Hepatic stellate cell (primary cell): ENCODE measurements at regions not wholly inside any gene's neighbourhood (a gene's known extent, or its start where the extent isn't known, plus 50 kb on each side); places are given as distances from the start of the nearest gene placed in this dataset.
"Not testable (repeated sequence)": the region's sequence is repeated elsewhere in the genome, so short reads cannot be mapped to it uniquely, and the experiment has no call there.

ENCODE experiments used
- DNase-seq: peaks from one replicate; pipeline ENCODE4 v3.0.0; 2011; ENCODE audit warnings: low spot score

DNA sequence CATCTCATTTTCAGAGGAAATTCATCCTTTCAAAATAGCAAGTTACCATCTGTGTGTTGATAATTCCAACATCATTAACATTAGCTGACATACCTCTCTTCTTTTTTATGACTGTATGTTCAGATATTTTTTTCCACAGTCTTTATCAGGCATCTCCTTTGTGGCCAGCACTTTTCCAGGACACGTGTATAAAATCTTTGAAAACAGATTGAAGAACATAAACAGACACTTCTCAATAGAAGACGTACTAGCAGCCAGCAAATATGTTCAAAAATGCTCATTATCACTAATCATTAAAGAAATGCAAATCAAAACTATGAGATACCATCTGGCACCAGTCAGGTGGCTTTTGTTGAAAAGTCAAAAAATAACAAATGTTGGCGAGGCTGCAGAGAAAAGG, 734.3 kb downstream of the SEMA5A start:
- DNase-seq = no peak

DNA sequence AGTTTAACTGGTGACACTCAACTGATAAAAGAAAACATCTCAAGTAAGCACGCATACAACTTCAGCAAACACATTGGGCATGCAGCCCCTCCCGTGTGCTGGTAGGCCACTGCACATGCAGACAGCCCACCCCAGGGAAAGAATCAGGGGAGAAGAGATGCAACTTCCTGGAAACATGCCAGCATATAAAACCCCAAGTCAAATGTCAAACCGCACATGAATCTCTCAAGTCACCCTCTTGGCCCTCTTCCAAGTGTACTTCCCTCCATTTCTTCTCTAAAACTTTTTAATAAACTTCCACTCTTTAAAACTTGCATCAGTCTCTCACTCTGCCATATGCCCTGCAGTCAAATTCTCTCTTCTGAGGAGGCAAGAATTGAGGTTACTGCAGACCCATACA, 732.7 kb downstream of the SEMA5A start:
- no peak for DNase-seq

DNA sequence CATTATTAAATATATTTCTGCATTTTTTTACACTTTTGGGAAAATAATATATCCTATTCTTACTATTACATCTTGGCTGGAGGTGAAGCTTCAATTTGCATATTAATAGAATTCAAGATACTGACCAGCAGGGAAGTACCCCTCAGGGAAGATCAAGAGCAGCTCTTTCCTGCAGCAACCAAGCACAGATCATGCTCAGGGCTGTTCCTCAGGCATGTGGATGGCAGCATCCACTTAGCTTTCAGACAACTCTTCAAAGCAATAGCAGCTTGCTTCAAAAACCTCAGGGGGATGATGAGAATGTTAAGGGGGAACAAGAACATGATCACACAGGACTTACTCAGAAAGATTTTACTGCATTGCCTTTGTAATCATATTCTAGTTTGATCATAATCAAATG, 731.8 kb downstream of the SEMA5A start:
- no peak for DNase-seq

DNA sequence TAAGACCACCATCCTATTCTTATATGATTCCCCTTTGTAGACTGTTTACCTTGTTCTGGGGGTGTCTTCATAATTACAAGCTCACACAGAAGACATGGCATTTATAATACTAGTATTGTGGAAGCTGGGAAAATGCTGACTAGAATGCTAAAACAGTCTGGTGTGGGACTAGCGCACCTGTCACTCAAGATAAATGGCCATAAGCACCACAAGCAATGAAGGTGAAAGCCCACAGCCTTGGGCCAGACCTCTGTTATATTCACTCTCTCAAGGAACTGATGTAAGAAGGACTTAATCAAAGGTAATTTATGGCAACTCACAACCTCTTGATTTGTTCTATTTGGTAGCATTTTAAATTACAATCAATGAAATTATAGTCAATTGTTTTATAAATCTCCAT, 721.5 kb downstream of the SEMA5A start:
- DNase-seq = no peak

DNA sequence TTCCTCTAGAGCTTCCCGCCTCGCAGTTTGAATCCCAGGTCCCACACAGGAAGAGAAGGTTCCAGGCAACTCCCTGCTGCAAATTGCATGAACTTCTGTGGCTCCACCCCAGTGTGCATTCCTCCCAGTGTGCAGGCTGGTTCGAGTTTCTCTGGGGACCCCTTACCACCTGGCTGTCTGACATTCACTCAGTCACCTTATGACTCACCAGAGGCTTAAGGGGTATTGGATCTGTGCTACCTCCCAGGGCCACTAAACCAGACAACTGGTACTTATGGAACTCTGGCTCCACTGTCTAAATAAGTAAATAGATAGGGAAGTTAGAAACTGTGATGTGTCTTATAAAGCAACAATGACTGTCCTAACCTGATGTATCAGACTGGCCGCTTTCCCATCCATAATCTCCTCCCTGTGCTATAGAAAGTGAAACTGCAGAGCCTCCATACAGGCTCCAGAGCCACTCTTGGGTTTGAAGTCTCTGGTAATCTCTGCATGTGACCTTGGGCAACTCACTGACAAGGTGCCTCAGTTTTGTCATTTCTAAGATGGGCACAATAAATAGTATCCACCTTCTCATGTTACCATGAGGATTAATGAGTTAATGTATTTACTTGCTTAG, 720.6 kb downstream of the SEMA5A start:
- DNase-seq = no peak

DNA sequence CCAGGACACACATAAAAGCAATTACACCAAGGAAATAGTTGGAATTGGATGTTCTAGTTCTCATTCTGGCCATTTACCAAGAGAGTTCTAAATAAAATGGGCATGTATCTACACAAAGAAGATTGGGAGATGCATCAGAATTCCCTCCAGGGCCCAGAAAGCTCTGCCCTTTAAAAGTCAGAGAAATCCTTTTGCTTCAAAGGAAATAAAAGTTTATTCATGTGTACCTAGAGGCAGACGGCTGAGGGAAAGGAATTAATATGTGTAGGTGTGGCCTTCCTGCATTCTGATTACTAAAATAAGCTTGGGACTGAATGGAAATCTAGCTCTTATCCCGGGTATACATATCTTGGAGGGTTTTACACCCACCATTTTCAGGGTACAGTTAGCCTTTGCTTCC, 719.4 kb downstream of the SEMA5A start:
- no peak for DNase-seq

DNA sequence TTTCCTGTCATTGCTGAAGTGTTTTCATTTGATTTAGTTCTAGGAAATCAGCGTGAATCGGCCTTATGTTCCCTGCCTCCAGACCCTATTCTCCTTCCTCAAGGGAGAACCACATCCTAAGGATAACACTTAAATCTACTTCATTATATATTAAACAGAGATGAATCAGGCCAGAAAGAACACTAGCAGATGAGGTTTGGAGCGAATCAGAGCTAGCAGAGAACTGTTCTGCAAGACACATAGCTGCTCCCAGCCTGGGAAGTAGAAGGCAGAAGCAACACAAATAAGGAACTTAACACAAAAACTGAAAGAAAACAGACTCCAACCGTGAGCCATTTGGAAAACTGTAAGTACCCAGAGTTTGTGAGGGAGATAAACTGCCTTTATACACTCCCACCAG, 718.2 kb downstream of the SEMA5A start:
- no peak for DNase-seq

DNA sequence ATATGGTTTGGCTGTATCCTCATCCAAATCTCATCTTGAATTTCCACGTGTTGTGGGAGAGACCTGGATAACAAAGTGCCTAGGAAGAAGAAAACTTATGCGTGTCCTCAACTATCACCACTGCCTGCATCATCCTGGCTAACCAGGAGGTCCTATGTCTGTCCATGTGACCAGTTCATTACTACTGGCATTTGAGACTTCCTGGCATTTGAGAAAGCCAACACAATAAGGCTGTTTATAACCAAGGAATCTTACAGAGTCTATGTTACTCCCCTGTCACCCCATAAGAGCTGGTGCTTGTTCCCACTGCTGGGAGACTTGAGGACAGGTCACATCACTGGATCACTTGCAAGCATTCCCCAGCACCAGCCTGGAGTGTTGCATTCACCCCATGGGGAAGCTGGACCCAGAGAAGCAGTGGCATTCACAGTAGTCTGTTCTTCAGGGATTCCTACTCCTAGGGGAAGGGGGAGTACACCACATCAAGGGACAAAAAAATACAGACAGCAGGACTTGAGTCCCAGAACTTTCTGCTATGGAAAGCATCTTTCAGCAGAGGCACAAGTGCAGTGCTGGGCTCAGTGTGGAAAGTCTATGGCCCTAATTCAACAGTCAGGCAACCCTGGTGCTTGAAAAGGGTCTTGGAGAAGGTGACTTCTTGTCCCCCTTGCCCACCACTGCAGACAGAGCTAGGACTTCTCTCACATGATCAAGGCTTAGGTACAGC, 717.1 kb downstream of the SEMA5A start:
- no peak for DNase-seq

DNA sequence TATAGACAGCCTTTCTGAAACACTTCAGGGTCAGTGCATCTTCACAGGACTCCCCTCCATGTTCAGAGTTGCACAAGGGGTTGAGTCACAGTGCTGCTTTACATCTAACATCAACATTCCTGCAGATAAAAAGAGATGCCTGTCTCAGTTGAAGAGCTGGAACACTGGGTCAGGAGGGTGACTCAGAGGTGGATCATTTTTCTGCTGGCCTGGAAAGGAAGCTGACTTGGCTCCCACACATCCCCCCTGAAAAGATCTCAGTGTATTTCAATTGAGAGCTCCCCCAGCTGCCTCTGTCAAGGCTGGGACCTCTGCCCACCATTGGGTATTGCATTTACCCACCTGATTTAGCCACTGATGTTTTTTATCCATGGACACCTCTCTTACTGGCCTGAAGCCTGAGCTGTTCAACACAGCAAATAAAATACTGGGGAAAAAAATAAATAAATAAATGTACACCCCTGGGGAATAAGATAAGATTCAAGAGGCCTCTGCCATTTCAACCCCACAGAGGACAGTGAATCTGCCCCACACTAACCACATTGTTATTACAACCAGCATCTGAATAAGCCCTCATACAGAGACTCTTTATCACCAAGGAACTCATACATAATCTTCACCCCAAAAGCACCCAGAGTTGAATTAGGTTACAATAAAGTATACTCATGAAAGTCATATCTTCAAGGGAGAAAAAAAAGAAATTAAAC, 716.4 kb downstream of the SEMA5A start:
- peak; percentile 79 for DNase-seq

DNA sequence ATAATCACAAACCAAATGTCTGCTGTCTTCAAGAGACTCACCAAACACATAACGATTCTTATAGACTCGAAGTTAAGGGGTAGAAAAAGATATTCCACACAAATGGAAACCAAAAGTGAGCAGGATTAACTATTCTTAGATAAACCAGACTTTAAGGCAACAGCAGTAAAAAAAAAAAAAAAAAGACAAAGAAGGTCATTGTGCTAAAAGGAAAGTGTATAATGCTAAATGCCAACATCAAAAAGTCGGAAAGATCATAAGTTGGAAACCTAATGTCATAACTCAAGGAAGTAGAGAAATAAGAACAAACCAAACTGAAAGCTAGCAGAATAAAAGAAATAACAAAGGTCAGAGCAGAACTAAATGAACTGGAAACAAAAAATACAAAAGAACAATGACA, 714.6 kb downstream of the SEMA5A start:
- no peak for DNase-seq

DNA sequence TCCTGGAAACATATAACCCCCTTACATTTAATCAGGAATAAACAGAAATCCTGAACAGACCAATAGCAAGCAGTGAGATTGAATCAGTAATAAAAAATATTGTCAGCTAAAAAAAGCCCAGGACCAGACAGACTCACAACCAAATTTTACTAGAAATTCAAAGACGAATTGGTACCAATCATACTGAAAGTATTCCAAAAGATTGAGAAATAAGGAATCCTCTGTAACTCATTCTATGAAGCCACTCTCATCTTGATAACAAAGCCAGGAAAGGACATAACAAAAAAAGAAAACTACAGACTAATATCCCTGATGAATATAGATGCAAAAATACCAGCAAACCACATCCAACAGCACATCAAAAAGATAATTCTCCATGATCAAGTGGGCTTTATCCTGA, 714.0 kb downstream of the SEMA5A start:
- no peak for DNase-seq

DNA sequence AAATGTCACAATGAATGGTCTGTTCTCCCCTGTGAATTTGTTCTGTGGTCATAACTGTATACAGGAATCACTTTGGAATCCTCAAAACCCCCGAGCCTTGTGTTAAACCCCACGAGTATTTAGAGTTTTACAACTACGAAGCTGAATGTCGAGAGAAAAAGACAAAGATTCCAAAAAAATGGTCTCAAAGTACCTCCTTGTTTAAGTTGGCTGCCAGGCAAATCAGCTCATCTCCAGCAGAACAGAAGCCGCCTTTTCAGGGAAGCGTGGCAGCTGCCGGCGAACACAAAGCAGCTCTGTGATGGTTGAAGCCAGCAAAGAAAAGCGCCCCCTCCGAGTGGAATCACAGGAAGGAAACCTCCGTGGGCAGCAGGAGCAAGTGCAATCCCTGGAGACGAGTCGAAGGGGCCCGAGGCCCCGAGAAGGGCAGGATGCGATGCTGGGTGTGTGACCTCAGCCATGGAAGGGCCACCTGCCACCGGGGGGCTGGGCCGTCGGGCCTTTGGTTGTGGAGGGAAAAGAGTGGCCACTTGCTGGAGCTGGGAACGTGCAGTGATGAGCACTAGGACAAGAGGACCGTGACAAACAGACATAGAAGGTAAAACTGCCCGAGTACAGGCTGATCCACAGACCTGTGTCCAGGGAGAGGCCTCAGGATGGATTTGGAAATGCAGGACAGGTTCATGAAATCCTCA, 706.4 kb downstream of the SEMA5A start:
- DNase-seq = no peak

DNA sequence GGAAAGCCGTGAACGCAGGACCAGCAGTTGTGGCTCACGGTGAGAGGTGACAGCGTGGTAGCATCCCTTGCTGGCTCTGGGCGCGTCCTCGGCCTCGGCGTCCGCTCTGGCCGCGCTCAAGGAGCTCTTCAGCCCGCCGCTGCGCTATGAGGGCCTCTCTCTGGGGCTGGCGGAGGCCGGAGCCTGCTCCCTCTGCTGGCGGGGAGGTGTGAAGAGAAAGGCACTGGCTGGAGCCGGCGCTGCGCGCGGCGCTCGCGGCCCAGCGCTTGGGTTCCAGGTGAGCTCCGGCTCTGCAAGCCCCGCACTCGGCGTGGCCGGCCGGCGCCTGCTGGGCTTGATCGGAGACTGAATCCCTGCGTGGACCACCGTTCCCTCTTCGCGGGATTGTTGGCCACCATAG, 705.6 kb downstream of the SEMA5A start:
- no peak for DNase-seq

DNA sequence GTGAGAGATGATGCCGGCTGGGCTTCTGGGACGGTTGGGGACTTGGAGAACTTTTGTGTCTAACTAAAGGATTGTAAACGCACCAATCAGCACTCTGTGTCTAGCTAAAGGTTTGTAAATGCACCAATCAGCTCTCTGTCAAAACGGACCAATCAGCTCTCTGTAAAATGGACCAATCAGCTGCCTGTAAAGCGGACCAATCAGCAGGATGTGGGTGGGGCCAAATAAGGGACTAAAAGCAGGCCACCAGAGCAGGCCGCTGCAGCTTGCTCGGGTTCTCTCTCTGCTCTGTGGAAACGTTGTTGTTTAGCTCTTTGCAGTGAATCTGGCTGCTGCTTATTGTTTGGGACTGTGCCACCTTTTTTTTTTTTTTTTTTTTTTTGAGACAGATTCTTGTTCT, 705.1 kb downstream of the SEMA5A start:
- not testable (repeated sequence) for DNase-seq

DNA sequence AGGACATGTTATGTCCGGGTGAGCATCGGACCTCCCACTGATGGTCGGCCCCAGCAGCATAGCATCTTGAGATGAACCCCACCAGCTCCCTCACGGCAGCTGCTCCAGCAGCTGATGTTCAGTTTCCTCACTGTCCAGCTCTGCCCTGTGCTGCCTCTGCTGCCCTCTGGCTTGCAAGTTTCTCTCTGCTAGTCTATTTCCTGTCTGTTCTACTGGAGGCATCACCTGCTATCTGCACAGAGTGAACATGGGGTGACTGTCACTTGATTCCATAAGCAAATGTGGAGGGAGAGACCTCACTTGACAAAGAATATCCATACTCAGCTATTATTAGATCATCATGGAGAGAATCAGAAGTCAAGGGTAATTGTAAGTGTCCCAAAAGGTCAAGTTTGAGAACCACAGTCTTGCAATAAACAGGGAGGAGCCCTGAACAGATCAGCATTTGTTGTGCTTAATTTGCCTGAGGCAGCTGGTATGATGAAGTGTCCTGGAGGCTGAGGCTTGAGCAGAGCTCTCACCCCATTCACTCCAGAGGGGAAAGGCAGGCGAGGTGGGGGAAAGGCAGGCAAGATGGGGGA, 702.8 kb downstream of the SEMA5A start:
- DNase-seq = peak; percentile 47

DNA sequence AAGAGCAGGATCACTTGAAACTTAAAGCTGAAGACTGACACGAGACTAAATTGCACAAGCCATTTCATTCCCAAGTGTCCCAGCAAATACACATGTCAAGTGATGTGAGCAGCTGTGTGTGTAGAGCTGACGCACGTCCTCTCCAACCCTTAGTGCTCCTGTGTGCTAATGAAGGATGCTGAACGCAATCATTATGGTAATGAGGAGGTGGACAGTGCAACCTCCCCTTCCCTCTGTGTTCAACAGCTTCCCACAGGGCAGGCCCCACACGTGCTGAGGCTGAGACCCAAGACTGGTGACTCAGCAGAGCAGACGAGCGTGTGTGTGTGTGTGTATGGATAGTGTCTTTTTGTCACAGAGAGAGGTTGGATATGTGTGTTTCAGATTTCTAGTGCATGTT, 702.1 kb downstream of the SEMA5A start:
- DNase-seq = no peak

DNA sequence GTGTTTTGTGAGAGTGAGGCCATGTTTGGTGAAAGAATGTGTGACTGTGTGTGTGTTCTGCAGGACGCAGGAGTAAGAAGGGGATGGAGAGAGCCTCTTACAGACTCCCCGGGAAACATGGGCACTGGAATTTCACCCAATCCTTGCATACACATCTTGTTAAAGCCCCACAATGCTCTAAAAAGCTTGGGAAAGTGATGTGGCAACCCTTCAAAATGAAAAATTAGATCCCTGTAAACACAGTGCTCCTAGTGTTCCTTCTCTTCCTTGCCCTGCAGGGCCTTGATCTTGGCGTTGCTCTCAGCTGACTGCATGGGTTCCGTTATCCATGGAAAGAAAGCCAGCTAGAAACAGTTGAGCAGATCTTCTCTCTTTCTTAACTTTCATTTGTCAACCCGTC, 701.7 kb downstream of the SEMA5A start:
- DNase-seq = no peak

DNA sequence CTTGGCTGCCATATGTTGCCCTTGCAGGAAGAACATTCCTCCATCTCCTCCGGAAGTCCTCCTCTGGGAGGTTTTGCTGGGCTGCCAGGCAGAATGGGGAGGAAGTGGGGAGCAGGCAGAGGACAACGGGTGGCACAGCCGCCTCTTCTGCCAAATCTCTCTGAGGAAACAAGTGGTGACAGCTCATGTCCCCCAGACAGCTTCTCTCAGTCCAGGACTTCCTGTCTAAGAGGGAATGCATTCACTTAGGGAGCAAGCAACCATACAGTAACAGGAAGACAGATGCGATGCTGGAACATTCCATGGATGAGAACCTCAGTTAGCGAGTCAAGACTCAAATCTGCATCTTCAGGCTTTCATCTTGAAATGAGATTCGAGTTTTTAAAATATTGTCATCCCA, 701.0 kb downstream of the SEMA5A start:
- DNase-seq = no peak

DNA sequence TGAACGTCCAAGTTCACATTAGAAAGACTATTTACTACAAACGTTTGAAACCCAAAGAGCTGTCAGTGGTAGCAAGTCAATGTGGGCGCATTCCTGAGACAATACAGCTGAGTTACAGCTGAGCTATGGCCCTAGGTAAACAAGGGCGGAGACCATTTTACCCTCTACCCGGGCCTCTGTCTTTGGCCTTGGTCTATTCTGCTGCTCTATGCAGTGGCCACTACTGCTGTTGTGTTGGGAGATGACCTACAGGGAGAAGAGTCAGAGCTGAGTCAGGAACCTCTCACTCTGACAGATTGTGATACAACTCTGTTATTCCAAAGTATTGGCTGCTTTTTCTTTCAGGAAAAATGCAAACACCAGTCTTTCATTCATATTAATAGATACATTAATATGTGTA, 700.6 kb downstream of the SEMA5A start:
- DNase-seq = peak; percentile 50

DNA sequence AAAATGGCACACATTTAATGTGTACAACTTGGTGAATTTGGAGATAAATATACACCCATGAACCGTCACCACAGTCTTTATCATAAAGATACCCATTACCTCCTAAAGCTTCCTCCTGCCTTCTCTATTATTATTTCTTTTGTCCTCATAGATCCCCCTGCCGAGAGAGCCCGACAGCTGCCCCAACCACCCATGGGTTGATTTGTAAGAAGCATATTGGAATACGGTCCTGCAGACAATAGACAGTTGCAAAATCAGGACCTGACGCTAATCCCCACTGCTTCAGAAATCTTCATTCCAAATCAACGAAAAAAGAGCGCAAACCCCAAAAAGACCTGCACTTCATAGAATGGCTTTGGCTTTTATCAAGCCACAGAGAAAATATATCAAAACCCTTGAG, 697.5 kb downstream of the SEMA5A start:
- no peak for DNase-seq

DNA sequence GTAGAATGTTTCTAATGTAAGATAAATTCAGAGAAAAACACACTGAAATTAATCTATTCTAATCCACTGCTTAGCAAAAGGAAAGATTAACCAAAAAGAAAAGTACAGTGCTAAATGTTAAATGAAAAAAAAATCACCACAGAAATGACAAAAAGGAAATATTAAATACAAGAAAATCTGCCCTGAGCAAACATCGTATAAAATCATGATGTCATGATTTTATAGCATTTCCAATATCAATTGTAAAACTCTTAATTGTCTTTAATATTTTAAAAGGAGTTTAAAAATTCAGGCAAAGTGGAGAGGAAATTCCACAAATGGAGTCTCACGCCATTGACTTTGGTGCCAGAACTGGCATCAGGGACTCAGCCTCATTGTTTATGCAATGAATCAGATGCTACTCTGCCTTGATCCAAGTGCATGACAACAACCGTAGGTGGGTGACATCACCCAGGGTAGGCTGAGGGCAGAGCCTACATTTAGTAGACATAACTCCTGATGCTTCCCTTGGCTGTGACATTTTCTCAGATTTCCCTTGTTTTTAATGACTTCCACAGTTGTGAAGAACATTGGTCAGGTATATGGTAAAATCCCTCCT, 696.8 kb downstream of the SEMA5A start:
- DNase-seq = peak; percentile 48

DNA sequence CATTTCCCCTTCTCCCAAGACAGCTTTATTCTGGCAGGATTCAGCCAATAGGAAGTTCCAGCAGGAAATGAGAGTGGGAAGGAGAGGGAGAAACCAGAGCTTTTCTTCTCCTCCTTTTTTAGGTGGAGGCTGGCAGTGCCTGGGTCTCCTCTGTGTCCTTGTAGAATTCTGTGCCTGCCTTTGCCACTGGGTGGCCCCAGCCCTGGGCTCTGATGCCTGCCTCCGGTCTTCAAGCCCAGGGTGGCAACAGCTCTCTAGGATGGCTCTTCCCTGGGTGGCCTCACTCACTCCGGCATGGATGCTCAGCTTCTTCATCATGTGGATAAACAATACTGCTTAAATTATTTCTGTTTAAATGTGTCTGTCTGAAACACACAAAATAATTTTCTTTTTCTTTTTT, 694.8 kb downstream of the SEMA5A start:
- no peak for DNase-seq
